H9 (cell line): ENCODE measurements at regions not wholly inside any gene's neighbourhood (a gene's known extent, or its start where the extent isn't known, plus 50 kb on each side); places are given as distances from the start of the nearest gene placed in this dataset.

ENCODE experiments used
- DNase-seq: peaks from one replicate; pipeline ENCODE4 v3.0.0-alpha.2; 2017
- H2AFZ ChIP-seq: one replicate; pipeline ENCODE4 v1.6.1; 2013; ENCODE audit warnings: mild to moderate bottlenecking, low read length, control low read depth, moderate library complexity
- H2AK5ac ChIP-seq: 2 replicates; pipeline ENCODE4 v1.6.1; 2013; ENCODE audit warnings: low read length, control low read depth, mixed read lengths; ENCODE audit not compliant: insufficient read length
- H2BK120ac ChIP-seq: one replicate; pipeline ENCODE4 v1.6.1; 2013; ENCODE audit warnings: low read depth, mild to moderate bottlenecking, low read length, control low read depth, inconsistent platforms; ENCODE audit not compliant: poor library complexity, severe bottlenecking
- H2BK12ac ChIP-seq: 2 replicates; pipeline ENCODE4 v1.6.1; 2013; ENCODE audit warnings: low read length, control low read depth, mixed read lengths, low read depth; ENCODE audit not compliant: insufficient read length
- H2BK15ac ChIP-seq: 2 replicates; pipeline ENCODE4 v1.6.1; 2013; ENCODE audit warnings: low read depth, low read length, control low read depth
- H2BK20ac ChIP-seq: one replicate; pipeline ENCODE4 v1.6.1; 2013; ENCODE audit warnings: low read depth, mild to moderate bottlenecking, low read length, control low read depth, inconsistent platforms; ENCODE audit not compliant: poor library complexity, severe bottlenecking
- H2BK5ac ChIP-seq: 2 replicates; pipeline ENCODE4 v1.6.1; 2013; ENCODE audit warnings: low read length, control low read depth, mixed read lengths; ENCODE audit not compliant: insufficient read length
- H3K14ac ChIP-seq: 2 replicates; pipeline ENCODE4 v1.6.1; 2013; ENCODE audit warnings: low read length, control low read depth; ENCODE audit not compliant: insufficient read depth
- H3K18ac ChIP-seq: 2 replicates; pipeline ENCODE4 v1.6.1; 2013; ENCODE audit warnings: low read depth, mild to moderate bottlenecking, mixed read lengths, low read length, control low read depth; ENCODE audit not compliant: insufficient read length
- H3K23ac ChIP-seq: 2 replicates; pipeline ENCODE4 v1.6.1; 2013; ENCODE audit warnings: low read length, control low read depth, mixed read lengths, low read depth; ENCODE audit not compliant: insufficient read length
- H3K23me2 ChIP-seq: 2 replicates; pipeline ENCODE4 v1.6.1; 2013; ENCODE audit warnings: low read depth, mild to moderate bottlenecking, mixed read lengths, low read length, control low read depth; ENCODE audit not compliant: insufficient read length, poor library complexity, severe bottlenecking
- H3K27ac ChIP-seq: 2 replicates; pipeline ENCODE4 v1.5.1; 2013; ENCODE audit warnings: low read length, control low read depth, mixed read lengths, low read depth; ENCODE audit not compliant: insufficient read length
- H3K27me3 ChIP-seq: 2 replicates; pipeline ENCODE4 v1.6.1; 2013; ENCODE audit warnings: low read length, control low read depth, inconsistent platforms; ENCODE audit not compliant: insufficient read depth
- H3K4ac ChIP-seq: 2 replicates; pipeline ENCODE4 v1.6.1; 2013; ENCODE audit warnings: low read depth, mild to moderate bottlenecking, control low read depth, inconsistent platforms, low read length, moderate library complexity
- H3K4me1 ChIP-seq: 2 replicates; pipeline ENCODE4 v1.6.1; 2013; ENCODE audit warnings: low read length, control low read depth, inconsistent platforms; ENCODE audit not compliant: insufficient read depth
- H3K4me2 ChIP-seq: 2 replicates; pipeline ENCODE4 v1.6.1; 2013; ENCODE audit warnings: low read length, control low read depth, mixed read lengths; ENCODE audit not compliant: insufficient read length, insufficient read depth
- H3K56ac ChIP-seq: 2 replicates; pipeline ENCODE4 v1.6.1; 2013; ENCODE audit warnings: low read depth, mild to moderate bottlenecking, mixed read lengths, low read length, control low read depth; ENCODE audit not compliant: insufficient read length
- H3K79me1 ChIP-seq: 2 replicates; pipeline ENCODE4 v1.6.1; 2013; ENCODE audit warnings: low read depth, mild to moderate bottlenecking, moderate library complexity, low read length, control low read depth, inconsistent platforms; ENCODE audit not compliant: insufficient read depth, poor library complexity, severe bottlenecking
- H3K79me2 ChIP-seq: 2 replicates; pipeline ENCODE4 v1.6.1; 2013; ENCODE audit warnings: low read length, control low read depth, inconsistent platforms; ENCODE audit not compliant: insufficient read depth
- H3K9ac ChIP-seq: 2 replicates; pipeline ENCODE4 v1.6.1; 2013; ENCODE audit warnings: low read length, control low read depth, mixed read lengths; ENCODE audit not compliant: insufficient read length; ENCODE audit errors: extremely low read depth
- H3K9me3 ChIP-seq: one replicate; pipeline ENCODE4 v1.6.1; 2013; ENCODE audit warnings: low read depth, low read length, inconsistent platforms; ENCODE audit not compliant: control insufficient read depth
- H3T11ph ChIP-seq: one replicate; pipeline ENCODE4 v1.6.1; 2013; ENCODE audit warnings: mild to moderate bottlenecking, low read length, control low read depth, inconsistent platforms
- H4K20me1 ChIP-seq: one replicate; pipeline ENCODE4 v1.6.1; 2013; ENCODE audit not compliant: control insufficient read depth, insufficient read length, insufficient read depth
- H4K5ac ChIP-seq: 2 replicates; pipeline ENCODE4 v1.6.1; 2013; ENCODE audit warnings: low read depth, mild to moderate bottlenecking, mixed read lengths, low read length, control low read depth; ENCODE audit not compliant: insufficient read length
- H4K8ac ChIP-seq: replicated peaks from 2 replicates; pipeline ENCODE4 v1.6.1; 2013; ENCODE audit warnings: low read length, control low read depth, mixed read lengths, low read depth; ENCODE audit not compliant: insufficient read length
- H4K91ac ChIP-seq: 2 replicates; pipeline ENCODE4 v1.6.1; 2013; ENCODE audit warnings: low read depth, mild to moderate bottlenecking, moderate library complexity, mixed read lengths, low read length, control low read depth; ENCODE audit not compliant: insufficient read length
- H3K27ac Mint-ChIP-seq, 3 experiments: 2 replicates in 2 of 3; 3 replicates in 1 of 3; pipeline ENCODE4 v1.8.0; 2020 to 2021; ENCODE audit warnings: mixed read lengths in 3 of 3, mild to moderate bottlenecking in 1 of 3, moderate library complexity in 1 of 3
- H3K27me3 Mint-ChIP-seq: 2 replicates; pipeline ENCODE4 v1.8.0; 2021; ENCODE audit warnings: low read depth, mild to moderate bottlenecking, moderate library complexity, mixed read lengths
- H3K36me3 Mint-ChIP-seq, 3 experiments: 2 replicates in 2 of 3; 3 replicates in 1 of 3; pipeline ENCODE4 v1.8.0; 2020 to 2021; ENCODE audit warnings: low read depth in 3 of 3, mixed read lengths in 3 of 3; ENCODE audit not compliant: insufficient read depth in 1 of 3
- H3K4me1 Mint-ChIP-seq, 2 experiments: 2 replicates each; pipeline ENCODE4 v1.8.0; 2020; ENCODE audit warnings: mixed read lengths in 2 of 2
- H3K4me3 Mint-ChIP-seq, 2 experiments: 2 replicates in 1 of 2; 3 replicates in 1 of 2; pipeline ENCODE4 v1.8.0; 2020 to 2021; ENCODE audit warnings: mild to moderate bottlenecking in 2 of 2, mixed read lengths in 2 of 2, moderate library complexity in 1 of 2
- H3K9me3 Mint-ChIP-seq, 2 experiments: 2 replicates in 1 of 2; 3 replicates in 1 of 2; pipeline ENCODE4 v1.8.0; 2020; ENCODE audit warnings: mild to moderate bottlenecking in 2 of 2, mixed read lengths in 2 of 2, moderate library complexity in 1 of 2
- CTCF ChIP-seq: fragments of 200-600 bp; sonication (generic); conservative IDR thresholded peaks from 3 replicates; pipeline ENCODE4 v1.8.0; 2021; ENCODE audit warnings: antibody characterized with exemption, mild to moderate bottlenecking
- WGBS: extraction: QIAGEN DNeasy Blood & Tissue Kit; methylation state at CpG from one replicate; pipeline ENCODE4 v1.1.7; 2013; ENCODE audit warnings: missing lambda C conversion rate, low lambda C conversion rate, mixed read lengths; ENCODE audit not compliant: insufficient read length; ENCODE audit errors: extremely low coverage; 5-methylcytosine and 5-hydroxymethylcytosine counted together

- Histone ChIP-seq H3K79me1 (no peaks in the 10 kb centered on the region), H3K23ac (no peak overlapping the region), H2BK5ac (no peak overlapping the region), H3K14ac (no peak overlapping the region), H4K91ac (no peak overlapping the region), H3K9me3 (no peaks in the 10 kb centered on the region), H2AK5ac (no peak overlapping the region), H3K27me3 (no peaks in the 10 kb centered on the region), H3K4me1 (no peaks in the 10 kb centered on the region), H3K9ac (no peak overlapping the region), H2BK12ac (no peak overlapping the region), H2BK120ac (no peak overlapping the region), H2AFZ (no peak overlapping the region), H3K23me2 (no peaks in the 10 kb centered on the region), H3K18ac (no peak overlapping the region), H4K5ac (no peak overlapping the region), H2BK20ac (no peak overlapping the region), H3K27ac (no peak overlapping the region), H3K79me2 (no peaks in the 10 kb centered on the region), H2BK15ac (no peak overlapping the region), H4K8ac (no peak overlapping the region), H3K56ac (no peak overlapping the region), H4K20me1 (no peaks in the 10 kb centered on the region), H3K4me2 (no peak overlapping the region), H3K4ac (no peak overlapping the region), H3T11ph (no peak overlapping the region)
- Mint-ChIP-seq H3K36me3 (no peaks in the 10 kb centered on the region), H3K4me3 (no peak overlapping the region), H3K4me1 (no peaks in the 10 kb centered on the region), H3K9me3 (no peaks in the 10 kb centered on the region), H3K27me3 (no peaks in the 10 kb centered on the region), H3K27ac (no peak overlapping the region)
- no peak for TF ChIP-seq CTCF
- WGBS: no CpG with 5 or more reads among the region's 1 CpG
- DNase-seq: no peak
These were observed 562.9 kb upstream of the POT1 start for GRCh38 chr7:125492521-125492920.
